B cell (primary cell): ENCODE measurements at regions not wholly inside any gene's neighbourhood (a gene's known extent, or its start where the extent isn't known, plus 50 kb on each side); places are given as distances from the start of the nearest gene placed in this dataset.

Experiments used
- ATAC-seq: fragments of 200-7000 bp; cut with Tn5 transposase; one replicate; pipeline ENCODE4 v1.10.0; 2021; ENCODE audit warnings: low read depth, mild to moderate bottlenecking, moderate number of reproducible peaks, moderate library complexity
- CTCF ChIA-PET: fragments of 350-600 bp; sonication (Branson Sonifier 250); formaldehyde crosslinking; loops from one replicate; lab custom pipeline; 2021; ENCODE audit warnings: antibody characterized with exemption, inconsistent platforms; lab: Charles Lee
- POLR2A ChIA-PET: fragments of 350-600 bp; sonication (Branson Sonifier 250); formaldehyde crosslinking; loops from one replicate; lab custom pipeline; 2021; ENCODE audit warnings: antibody characterized with exemption; lab: Charles Lee
- DNase-seq: peaks from one replicate; pipeline ENCODE4 v3.0.0; 2013
- H2AFZ ChIP-seq: 2 replicates; pipeline ENCODE4 v1.6.1; 2012; ENCODE audit warnings: mild to moderate bottlenecking, low read depth, low read length; ENCODE audit not compliant: insufficient read depth, poor library complexity, severe bottlenecking
- H3K27ac ChIP-seq, 2 donors: 1 replicate in 1 of 2; 2 replicates in 1 of 2; pipeline ENCODE4 v1.5.1; 2012 to 2013; ENCODE audit warnings: low read length in 2 of 2, mild to moderate bottlenecking in 2 of 2, moderate library complexity in 1 of 2
- H3K27me3 ChIP-seq, 4 experiments: fragments of 200-600 bp in 1 of 4; sonication (generic) in 1 of 4; replicated peaks in 1 of 4; 1 replicate in 2 of 4; 2 replicates in 2 of 4; pipeline versions ENCODE4 v1.6.1 to v1.7.0; 2013 to 2016; ENCODE audit warnings: low read length in 3 of 4, mild to moderate bottlenecking in 2 of 4, mixed read lengths in 1 of 4, moderate library complexity in 1 of 4; ENCODE audit not compliant: insufficient read depth in 4 of 4, control insufficient read depth in 3 of 4; ENCODE audit errors: control extremely low read depth in 1 of 4
- H3K36me3 ChIP-seq, 2 experiments: replicated peaks in 1 of 2; 1 replicate in 1 of 2; 2 replicates in 1 of 2; pipeline versions ENCODE4 v1.6.1 to v1.7.1; 2013; ENCODE audit warnings: low read length in 1 of 2; ENCODE audit not compliant: insufficient read depth in 2 of 2, control insufficient read depth in 1 of 2; ENCODE audit errors: control extremely low read depth in 1 of 2, extremely low read depth in 1 of 2
- H3K4me1 ChIP-seq, 2 donors: fragments of 200-600 bp in 1 of 2; sonication (generic) in 1 of 2; 1 replicate in 1 of 2; 2 replicates in 1 of 2; pipeline versions ENCODE4 v1.5.1 to v1.6.1; 2013 to 2017; ENCODE audit warnings: low read length in 2 of 2; ENCODE audit not compliant: control insufficient read depth in 2 of 2, insufficient read depth in 2 of 2
- H3K4me2 ChIP-seq: replicated peaks from 2 replicates; pipeline ENCODE3; 2012; ENCODE audit warnings: mild to moderate bottlenecking, low read depth, low read length; ENCODE audit not compliant: poor library complexity, severe bottlenecking
- H3K4me3 ChIP-seq, 5 experiments: fragments of 200-600 bp in 1 of 5; sonication (generic) in 1 of 5; 1 replicate in 3 of 5; 2 replicates in 2 of 5; pipeline versions ENCODE4 v1.5.1 to v1.7.0; 2011 to 2016; ENCODE audit warnings: low read length in 4 of 5, mild to moderate bottlenecking in 4 of 5, low read depth in 2 of 5, control low read depth in 1 of 5, moderate library complexity in 1 of 5; ENCODE audit not compliant: insufficient read depth in 1 of 5; ENCODE audit errors: control extremely low read depth in 1 of 5, extremely low read depth in 1 of 5
- H3K79me2 ChIP-seq: fragments of 200-600 bp; sonication (generic); one replicate; pipeline ENCODE4 v1.6.0; 2016; ENCODE audit warnings: low read length; ENCODE audit not compliant: control insufficient read depth, insufficient read depth
- H3K9ac ChIP-seq: fragments of 200-600 bp; sonication (generic); 2 replicates; pipeline ENCODE4 v1.6.1; 2017; ENCODE audit warnings: mild to moderate bottlenecking, low read length, moderate library complexity
- H3K9me3 ChIP-seq, 3 donors: one replicate each; pipeline versions ENCODE4 v1.6.1 to v1.7.1; 2013; ENCODE audit warnings: low read length in 2 of 3; ENCODE audit not compliant: control insufficient read depth in 2 of 3, insufficient read depth in 1 of 3; ENCODE audit errors: control extremely low read depth in 1 of 3
- H4K20me1 ChIP-seq: 2 replicates; pipeline ENCODE4 v1.6.0; 2012; ENCODE audit warnings: mild to moderate bottlenecking, low read length; ENCODE audit not compliant: insufficient read depth, control insufficient read depth, poor library complexity, severe bottlenecking
- H3K27ac Mint-ChIP-seq: one replicate; pipeline ENCODE4 v1.8.0; 2021; ENCODE audit warnings: mixed read lengths
- H3K27me3 Mint-ChIP-seq: one replicate; pipeline ENCODE4 v1.8.0; 2021; ENCODE audit warnings: mixed read lengths
- H3K4me1 Mint-ChIP-seq: one replicate; pipeline ENCODE4 v1.8.0; 2021; ENCODE audit warnings: mixed read lengths
- H3K4me3 Mint-ChIP-seq: one replicate; pipeline ENCODE4 v1.8.0; 2021; ENCODE audit warnings: mixed read lengths
- H3K9me3 Mint-ChIP-seq: one replicate; pipeline ENCODE4 v1.8.0; 2022; ENCODE audit warnings: mixed read lengths; ENCODE audit not compliant: insufficient read depth
- CTCF ChIP-seq: fragments of 200-600 bp; IDR thresholded peaks from one replicate; pipeline ENCODE4 v1.8.0; 2022; ENCODE audit warnings: antibody characterized with exemption, mild to moderate bottlenecking
- EZH2 ChIP-seq: IDR thresholded peaks from 2 replicates; pipeline ENCODE4 v1.6.1; 2012; ENCODE audit warnings: borderline replicate concordance, low read depth, mild to moderate bottlenecking, moderate library complexity, low read length; ENCODE audit not compliant: insufficient read depth, poor library complexity, severe bottlenecking
- WGBS: methylation state at CpG from one replicate; pipeline ENCODE4 v1.1.5; 2013; ENCODE audit warnings: missing lambda C conversion rate; ENCODE audit not compliant: insufficient coverage; 5-methylcytosine and 5-hydroxymethylcytosine counted together
- intact Hi-C: fragments of 100-400 bp; cut with micrococcal nuclease; formaldehyde crosslinking; loops from one replicate; pipeline ENCODE4 v1.10.0; 2022

- no peak overlapping the region for H3K4me2 ChIP-seq
- peaks cover 2 to 14% (median 3%) of the 10 kb centered on the region in 3 donors for H3K9me3 ChIP-seq
- H3K27me3 ChIP-seq, result no peaks in the 10 kb centered on the region
- no peaks in the 10 kb centered on the region for H3K4me1 Mint-ChIP-seq
- H3K4me3 Mint-ChIP-seq, result no peak overlapping the region
- TF ChIP-seq EZH2 (no peak), CTCF (no peak)
- H3K4me3 ChIP-seq, result no peak overlapping the region
- intact Hi-C loops, result no loop called here
- no peaks in the 10 kb centered on the region for H3K27me3 Mint-ChIP-seq
- H3K27ac ChIP-seq, result no peak overlapping the region
- H2AFZ ChIP-seq, result no peak overlapping the region
- DNase-seq (no peak), ATAC-seq (no peak)
- no peaks in the 10 kb centered on the region for H3K79me2 ChIP-seq
- no peaks in the 10 kb centered on the region for H3K4me1 ChIP-seq
- H3K27ac Mint-ChIP-seq, result no peak overlapping the region
- no peaks in the 10 kb centered on the region for H4K20me1 ChIP-seq
- CTCF ChIA-PET, result no interaction called here
- no peak overlapping the region for H3K9ac ChIP-seq
- POLR2A ChIA-PET, result no interaction called here
- H3K36me3 ChIP-seq, result no peaks in the 10 kb centered on the region
- peaks cover 15% of the 10 kb centered on the region for H3K9me3 Mint-ChIP-seq
- no CpG with 5 or more reads among the region's 1 CpG for WGBS
Measured at GRCh38 chr12:78584695-78585094, 279.9 kb upstream of the SYT1 start.

- no peaks in the 10 kb centered on the region for H4K20me1 ChIP-seq
- peaks cover 2 to 14% (median 3%) of the 10 kb centered on the region in 3 donors for H3K9me3 ChIP-seq
- ChIA-PET CTCF (no interaction called here), POLR2A (no interaction called here)
- TF ChIP-seq EZH2 (no peak), CTCF (no peak)
- no peak overlapping the region for H3K9ac ChIP-seq
- no peak overlapping the region for H3K4me3 ChIP-seq
- ATAC-seq, result no peak
- WGBS, result no CpG with 5 or more reads among the region's 2 CpGs
- no peak for DNase-seq
- no peaks in the 10 kb centered on the region for H3K4me1 Mint-ChIP-seq
- intact Hi-C loops, result no loop called here
- no peaks in the 10 kb centered on the region for H3K27me3 Mint-ChIP-seq
- no peaks in the 10 kb centered on the region for H3K4me1 ChIP-seq
- H3K4me2 ChIP-seq, result no peak overlapping the region
- no peak overlapping the region for H2AFZ ChIP-seq
- no peaks in the 10 kb centered on the region for H3K36me3 ChIP-seq
- no peak overlapping the region for H3K4me3 Mint-ChIP-seq
- no peaks in the 10 kb centered on the region for H3K79me2 ChIP-seq
- H3K9me3 Mint-ChIP-seq, result peaks cover 15% of the 10 kb centered on the region
- H3K27me3 ChIP-seq, result no peaks in the 10 kb centered on the region
- H3K27ac ChIP-seq, result no peak overlapping the region
- no peak overlapping the region for H3K27ac Mint-ChIP-seq
Measured at GRCh38 chr12:78585132-78585531, 279.4 kb upstream of the SYT1 start.
